LNCaP clone FGC (cell line): ENCODE measurements at regions not wholly inside any gene's neighbourhood (a gene's known extent, or its start where the extent isn't known, plus 50 kb on each side); places are given as distances from the start of the nearest gene placed in this dataset.

Source experiments
- DNase-seq: peaks from one replicate; pipeline ENCODE4 v3.0.0-alpha.2; 2011; ENCODE audit warnings: low read depth
- H3K4me3 ChIP-seq: 2 replicates; pipeline ENCODE4 v1.5.1; 2011; ENCODE audit warnings: mild to moderate bottlenecking, low read depth, low read length, control low read depth
- CTCF ChIP-seq: IDR thresholded peaks from 2 replicates; pipeline ENCODE4 v1.5.1; 2012; ENCODE audit warnings: mild to moderate bottlenecking; ENCODE audit not compliant: control insufficient read depth, insufficient read depth; ENCODE audit errors: extremely low read depth

DNA sequence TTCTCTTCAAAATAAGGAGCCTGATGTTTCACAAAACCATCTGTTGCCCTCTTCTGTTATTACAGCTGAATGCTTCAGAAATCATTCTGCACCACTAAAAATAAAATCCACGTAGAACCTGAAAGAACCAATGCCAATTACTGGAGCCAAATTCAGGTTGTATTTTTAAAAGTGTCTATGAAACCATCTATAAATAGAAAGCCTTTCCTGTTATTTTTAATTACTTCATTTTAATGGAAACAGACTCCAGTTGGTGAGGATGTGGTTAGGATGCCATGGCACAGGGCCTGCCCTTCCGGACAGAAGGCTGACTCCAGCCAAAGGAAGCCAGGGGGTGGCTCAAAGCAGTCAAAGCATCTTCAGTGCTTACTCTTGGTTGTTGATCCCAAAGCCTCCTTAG lies 119.8 kb downstream of the TENT4A start:
- H3K4me3 ChIP-seq: no peak overlapping the region
- TF ChIP-seq CTCF: no peak
- DNase-seq: no peak

DNA sequence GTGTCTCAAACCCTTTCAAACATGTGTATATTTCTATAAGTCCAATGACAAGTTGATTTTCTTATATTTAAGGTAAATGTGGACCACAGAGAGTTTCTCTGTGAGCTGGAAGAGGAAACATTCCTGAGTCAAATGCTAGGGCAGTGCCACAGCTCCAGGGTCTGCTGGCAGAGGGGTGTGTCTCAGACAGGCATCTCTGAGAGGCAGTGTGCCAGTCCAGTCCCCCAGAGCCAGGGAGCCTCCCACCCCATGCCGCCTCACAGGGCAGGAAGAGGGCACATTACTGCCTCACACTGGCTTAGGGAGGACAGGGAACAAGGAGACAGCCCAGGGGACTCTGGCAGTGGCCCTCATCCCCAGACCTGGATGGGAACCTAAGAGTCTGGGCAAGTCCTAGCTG lies 120.2 kb downstream of the TENT4A start:
- H3K4me3 ChIP-seq: no peak overlapping the region
- no peak for DNase-seq
- no peak for TF ChIP-seq CTCF

DNA sequence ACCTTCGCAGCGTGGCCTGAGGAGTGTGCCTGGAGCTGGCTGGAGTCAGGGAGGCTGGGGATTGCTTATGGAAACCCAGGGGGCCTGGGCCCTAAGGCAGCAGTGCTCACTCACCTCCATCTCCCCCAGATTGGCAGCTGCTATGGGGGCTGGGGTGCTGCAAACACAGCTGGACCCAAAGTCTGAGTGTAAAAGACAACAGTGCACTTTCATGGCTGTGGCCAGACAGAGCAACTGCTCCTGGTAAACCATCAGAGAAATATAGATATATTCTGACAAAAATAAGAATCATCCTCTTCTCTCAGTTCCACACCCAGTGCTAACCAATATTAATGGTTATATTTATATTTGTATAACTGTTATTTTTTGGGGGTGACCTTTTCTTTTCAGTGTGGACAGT lies 123.9 kb downstream of the TENT4A start:
- H3K4me3 ChIP-seq: no peak overlapping the region
- no peak for DNase-seq
- no peak for TF ChIP-seq CTCF

- no peak for DNase-seq
- no peak overlapping the region for H3K4me3 ChIP-seq
- peak; percentile 46; the same call in 1 of the 2 replicates for TF ChIP-seq CTCF
Measured at GRCh38 chr5:6837519-6838110, 124.4 kb downstream of the TENT4A start.

DNA sequence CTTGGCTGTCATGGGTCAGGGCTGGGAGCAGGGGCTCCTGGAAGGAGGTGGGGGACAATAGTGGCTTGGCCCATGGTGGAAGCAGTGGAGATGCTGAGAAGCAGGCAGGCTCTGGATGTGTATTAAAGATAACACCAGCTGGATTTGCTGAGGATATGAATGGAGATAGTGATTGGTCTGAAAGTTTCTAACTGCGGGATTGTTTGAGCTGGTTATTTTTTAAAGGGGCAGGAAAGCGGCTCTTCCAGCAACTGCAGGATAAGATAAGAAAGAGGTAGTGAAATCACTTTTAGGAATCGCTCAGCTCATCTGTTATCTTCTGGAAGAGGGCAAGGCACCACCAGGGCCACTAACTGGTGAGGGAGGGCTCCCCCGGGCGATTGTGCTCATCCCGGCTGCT lies 125.5 kb downstream of the TENT4A start:
- no peak for DNase-seq
- H3K4me3 ChIP-seq: no peak overlapping the region

GRCh38 chr5:6840136-6840793 lies 127.0 kb downstream of the TENT4A start:
- H3K4me3 ChIP-seq: no peak overlapping the region
- no peak for TF ChIP-seq CTCF

More for the DNA sequence above, 125.5 kb downstream of the TENT4A start:
- TF ChIP-seq CTCF: no peak

GRCh38 chr5:6843335-6843734 lies 130.1 kb downstream of the TENT4A start:
- TF ChIP-seq CTCF: no peak
- H3K4me3 ChIP-seq: no peak overlapping the region

More at GRCh38 chr5:6840136-6840793, 127.0 kb downstream of the TENT4A start:
- no peak for DNase-seq

More at GRCh38 chr5:6843335-6843734, 130.1 kb downstream of the TENT4A start:
- DNase-seq: no peak
